IMR-90 (cell line): ENCODE measurements at regions not wholly inside any gene's neighbourhood (a gene's known extent, or its start where the extent isn't known, plus 50 kb on each side); places are given as distances from the start of the nearest gene placed in this dataset.

ENCODE experiments used
- ATAC-seq: fragments of 200-7000 bp; cut with Tn5 transposase; 2 replicates; pipeline ENCODE4 v1.9.1; 2020; ENCODE audit warnings: low read depth, mild to moderate bottlenecking, moderate library complexity
- BruUV-seq: library from RNA; stranded (reverse); fragments of 400-500 nt; replicated peaks from 2 replicates; lab custom pipeline; 2021; lab: Mats Ljungman, UMichigan
- CTCF ChIA-PET: fragments of 300-600 bp; formaldehyde crosslinking; extraction: SDS; loops from one replicate; lab custom pipeline; 2021; ENCODE audit warnings: antibody characterized with exemption; lab: Yijun Ruan, JAX
- POLR2A ChIA-PET: fragments of 300-600 bp; sonication (Branson Sonifier 250); formaldehyde crosslinking; loops from one replicate; lab custom pipeline; 2022; ENCODE audit warnings: antibody characterized with exemption; ENCODE audit not compliant: unreplicated experiment; lab: Charles Lee
- DNase-seq: peaks from one replicate; pipeline ENCODE4 v3.0.0; 2013
- H2AFZ ChIP-seq: replicated peaks from 2 replicates; pipeline ENCODE3; 2013; ENCODE audit warnings: low read length, mild to moderate bottlenecking; ENCODE audit not compliant: poor library complexity
- H2AK5ac ChIP-seq: 2 replicates; pipeline ENCODE4 v1.6.1; 2013; ENCODE audit warnings: low read depth, low read length, inconsistent platforms
- H2AK9ac ChIP-seq: replicated peaks from 2 replicates; pipeline ENCODE3; 2013; ENCODE audit warnings: mild to moderate bottlenecking, low read depth, low read length, moderate library complexity; ENCODE audit not compliant: poor library complexity
- H2BK120ac ChIP-seq: 2 replicates; pipeline ENCODE4 v1.6.1; 2013; ENCODE audit warnings: low read depth, low read length, inconsistent platforms
- H2BK15ac ChIP-seq: 3 replicates; pipeline ENCODE4 v1.6.1; 2013; ENCODE audit warnings: low read depth, low read length, inconsistent platforms
- H2BK20ac ChIP-seq: 2 replicates; pipeline ENCODE4 v1.6.1; 2013; ENCODE audit warnings: low read depth, mild to moderate bottlenecking, inconsistent platforms, low read length, moderate library complexity
- H2BK5ac ChIP-seq: 2 replicates; pipeline ENCODE4 v1.6.1; 2013; ENCODE audit warnings: mild to moderate bottlenecking, low read depth, low read length, inconsistent platforms; ENCODE audit not compliant: poor library complexity, severe bottlenecking
- H3K14ac ChIP-seq: replicated peaks from 2 replicates; pipeline ENCODE4 v1.6.1; 2013; ENCODE audit warnings: low read depth, low read length, inconsistent platforms
- H3K18ac ChIP-seq: 2 replicates; pipeline ENCODE4 v1.6.1; 2013; ENCODE audit warnings: low read depth, low read length, control low read depth
- H3K23ac ChIP-seq: 2 replicates; pipeline ENCODE4 v1.6.1; 2013; ENCODE audit warnings: low read depth, low read length, inconsistent platforms
- H3K27ac ChIP-seq: 2 replicates; pipeline ENCODE4 v1.5.1; 2013; ENCODE audit warnings: mild to moderate bottlenecking, control low read depth, low read length; ENCODE audit not compliant: insufficient read depth
- H3K27me3 ChIP-seq: 2 replicates; pipeline ENCODE4 v1.6.1; 2013; ENCODE audit warnings: low read length; ENCODE audit not compliant: control insufficient read depth, insufficient read depth
- H3K36me3 ChIP-seq: 2 replicates; pipeline ENCODE4 v1.6.1; 2013; ENCODE audit warnings: low read length, mixed read lengths; ENCODE audit not compliant: control insufficient read depth, insufficient read depth
- H3K4ac ChIP-seq: 2 replicates; pipeline ENCODE4 v1.6.1; 2013; ENCODE audit warnings: low read depth, low read length, inconsistent platforms
- H3K4me1 ChIP-seq: 2 replicates; pipeline ENCODE4 v1.6.1; 2013; ENCODE audit warnings: low read length, mixed read lengths; ENCODE audit not compliant: control insufficient read depth, insufficient read depth
- H3K4me2 ChIP-seq: 2 replicates; pipeline ENCODE4 v1.6.1; 2013; ENCODE audit warnings: low read depth, mild to moderate bottlenecking, control low read depth, low read length, moderate library complexity
- H3K4me3 ChIP-seq: 2 replicates; pipeline ENCODE4 v1.5.1; 2013; ENCODE audit warnings: low read depth, mild to moderate bottlenecking, control low read depth, low read length, moderate library complexity; ENCODE audit not compliant: insufficient read depth
- H3K56ac ChIP-seq: 2 replicates; pipeline ENCODE4 v1.6.1; 2013; ENCODE audit warnings: low read length, inconsistent platforms; ENCODE audit not compliant: insufficient read depth; ENCODE audit errors: extremely low read depth
- H3K79me1 ChIP-seq, 2 experiments: 2 replicates each; pipeline ENCODE4 v1.6.1; 2013; ENCODE audit warnings: low read length in 2 of 2, inconsistent platforms in 1 of 2, low read depth in 1 of 2
- H3K9ac ChIP-seq: 2 replicates; pipeline ENCODE4 v1.6.1; 2013; ENCODE audit warnings: low read depth, low read length, control low read depth
- H3K9me1 ChIP-seq: 2 replicates; pipeline ENCODE4 v1.6.1; 2013; ENCODE audit warnings: low read length, inconsistent platforms; ENCODE audit not compliant: insufficient read depth
- H3K9me3 ChIP-seq: 2 replicates; pipeline ENCODE4 v1.6.1; 2013; ENCODE audit warnings: low read length; ENCODE audit not compliant: control insufficient read depth, insufficient read depth
- H4K20me1 ChIP-seq: 2 replicates; pipeline ENCODE4 v1.6.1; 2013; ENCODE audit warnings: low read length, inconsistent platforms; ENCODE audit not compliant: insufficient read depth
- H4K5ac ChIP-seq: 2 replicates; pipeline ENCODE4 v1.6.1; 2013; ENCODE audit warnings: mild to moderate bottlenecking, low read depth, low read length, control low read depth
- H4K8ac ChIP-seq, 2 experiments: 2 replicates each; pipeline ENCODE4 v1.6.1; 2013; ENCODE audit warnings: low read depth in 2 of 2, low read length in 2 of 2, control low read depth in 1 of 2, inconsistent platforms in 1 of 2
- H4K91ac ChIP-seq: 2 replicates; pipeline ENCODE4 v1.6.1; 2013; ENCODE audit warnings: low read depth, low read length, inconsistent platforms; ENCODE audit not compliant: insufficient read depth
- BHLHE40 ChIP-seq: fragments of 150-350 bp; IDR thresholded peaks from 2 replicates; pipeline ENCODE4 v1.6.1; 2016; ENCODE audit warnings: mild to moderate bottlenecking, low read depth, low read length
- CEBPB ChIP-seq: IDR thresholded peaks from 2 replicates; pipeline ENCODE4 v1.6.1; 2012; ENCODE audit warnings: low read depth, low read length, improper control_type of control experiment
- MAZ ChIP-seq: IDR thresholded peaks from 2 replicates; pipeline ENCODE4 v1.6.1; 2012; ENCODE audit warnings: low read depth, mild to moderate bottlenecking, low read length, improper control_type of control experiment, moderate library complexity, borderline replicate concordance
- RCOR1 ChIP-seq: IDR thresholded peaks from 2 replicates; pipeline ENCODE4 v1.6.1; 2012; ENCODE audit warnings: mild to moderate bottlenecking, low read length, improper control_type of control experiment; ENCODE audit not compliant: insufficient replicate concordance
- RFX5 ChIP-seq: IDR thresholded peaks from 2 replicates; pipeline ENCODE4 v1.8.0; 2012; ENCODE audit warnings: low read depth, mild to moderate bottlenecking, low read length, moderate library complexity
- WGBS, 2 experiments: methylation state at CpG; one replicate each; pipeline versions ENCODE4 v1.1.5 to v1.1.7; 2013; ENCODE audit warnings: missing lambda C conversion rate in 2 of 2; ENCODE audit not compliant: insufficient read length in 1 of 2; ENCODE audit errors: extremely low coverage in 2 of 2; 5-methylcytosine and 5-hydroxymethylcytosine counted together
- dilution Hi-C: fragments of 300-500 bp; cut with HindIII; formaldehyde crosslinking; loops from one replicate; pipeline ENCODE4 v1.14.3; 2018; ENCODE audit warnings: low sequenced_read_pairs; ENCODE audit not compliant: unreplicated experiment
- in situ Hi-C: fragments of 300-500 bp; cut with MboI; formaldehyde crosslinking; loops from 3 replicates; pipeline ENCODE4 v1.14.3; 2019; ENCODE audit warnings: low sequenced_read_pairs, inconsistent platforms, mixed read lengths
- intact Hi-C: fragments of 100-400 bp; cut with micrococcal nuclease; formaldehyde crosslinking; loops from 2 replicates; pipeline ENCODE4 v1.10.0; 2022

DNA sequence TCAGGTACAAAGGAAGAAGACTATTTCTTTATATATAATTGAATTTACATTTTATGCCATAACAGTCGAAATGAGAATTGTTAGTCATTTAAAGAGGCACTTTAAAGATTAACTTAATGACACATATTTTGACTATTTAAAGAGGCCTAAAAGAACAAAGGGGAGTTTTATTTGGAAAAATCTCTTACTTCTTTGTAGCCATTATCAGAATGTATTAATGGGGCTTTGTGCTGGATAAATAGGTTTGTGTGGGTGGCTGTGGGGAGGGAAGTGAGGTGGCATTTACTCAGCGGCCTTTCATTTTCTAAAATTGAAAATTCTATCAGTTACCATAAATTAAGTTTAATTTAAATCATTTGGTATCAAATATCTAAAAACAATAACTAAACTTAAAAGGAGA lies 462.2 kb upstream of the CXADR start:
- intact Hi-C loops, result no loop called here
- ChIA-PET CTCF (no interaction called here), POLR2A (no interaction called here)
- Histone ChIP-seq H3K9me3 (no peaks in the 10 kb centered on the region), H3K18ac (no peak overlapping the region), H3K79me1 (no peaks in the 10 kb centered on the region), H3K4me2 (no peak overlapping the region), H3K27me3 (no peaks in the 10 kb centered on the region), H2BK20ac (no peak overlapping the region), H4K91ac (no peak overlapping the region), H3K4me3 (no peak overlapping the region), H2AK5ac (no peak overlapping the region), H2AK9ac (no peak overlapping the region), H3K9ac (no peak overlapping the region), H4K5ac (no peak overlapping the region), H3K4me1 (peaks cover 3% of the 10 kb centered on the region; the same call in 1 of the 2 replicates), H3K14ac (no peak overlapping the region), H3K4ac (no peak overlapping the region), H2BK15ac (no peak overlapping the region), H3K56ac (no peak overlapping the region), H3K27ac (no peak overlapping the region), H3K9me1 (no peaks in the 10 kb centered on the region), H2BK5ac (no peak overlapping the region), H3K23ac (no peak overlapping the region), H4K20me1 (no peaks in the 10 kb centered on the region), H4K8ac (no peak overlapping the region), H3K36me3 (no peaks in the 10 kb centered on the region), H2BK120ac (no peak overlapping the region), H2AFZ (no peak overlapping the region)
- in situ Hi-C loops, result no loop called here
- ATAC-seq (no peak), DNase-seq (no peak)
- no TSS peak for BruUV-seq
- WGBS, 2 experiments, result no CpG with 5 or more reads among the region's 2 CpGs
- dilution Hi-C loops, result no loop called here
- TF ChIP-seq RCOR1 (no peak), CEBPB (no peak), RFX5 (no peak), MAZ (no peak), BHLHE40 (no peak)
